HepG2 (cell line): ENCODE measurements at regions not wholly inside any gene's neighbourhood (a gene's known extent, or its start where the extent isn't known, plus 50 kb on each side); places are given as distances from the start of the nearest gene placed in this dataset.
"Not testable (repeated sequence)": the region's sequence is repeated elsewhere in the genome, so short reads cannot be mapped to it uniquely, and the experiment has no call there.

Experiments used
- ATAC-seq: fragments of 200-7000 bp; cut with Tn5 transposase; 3 replicates; pipeline ENCODE4 v1.9.1; 2020; ENCODE audit warnings: mild to moderate bottlenecking, moderate library complexity
- BruUV-seq: library from RNA; stranded (reverse); fragments of 400-500 nt; replicated peaks from 2 replicates; lab custom pipeline; 2021; lab: Mats Ljungman, UMichigan
- CTCF ChIA-PET: fragments of 300-600 bp; formaldehyde crosslinking; extraction: SDS; loops from one replicate; lab custom pipeline; 2021; ENCODE audit warnings: low total read pairs, inconsistent platforms, low intra/inter-chr PET ratio; lab: Yijun Ruan, JAX
- POLR2A ChIA-PET: fragments of 350-600 bp; sonication (Branson Sonifier 250); formaldehyde crosslinking; loops from one replicate; lab custom pipeline; 2020; ENCODE audit warnings: antibody characterized with exemption, inconsistent platforms; lab: Yijun Ruan, JAX
- DNase-seq: peaks from one replicate; pipeline ENCODE4 v3.0.0-alpha.2; 2015; ENCODE audit warnings: low spot score
- FAIRE-seq: peaks from 3 replicates; lab custom pipeline; 2011; peaks lifted over from hg19 to GRCh38; lab: Jason Lieb, UNC
- H2AFZ ChIP-seq: one replicate; pipeline ENCODE4 v1.6.1; 2011; ENCODE audit warnings: low read length, inconsistent platforms
- H3K27ac ChIP-seq: fragments of 300-600 bp; 3 replicates; pipeline ENCODE4 v1.8.0; 2011; ENCODE audit warnings: mixed run types, mild to moderate bottlenecking, mixed read lengths, low read length, inconsistent platforms; ENCODE audit not compliant: insufficient read depth; ENCODE audit errors: extremely low read length
- H3K27me3 ChIP-seq, 2 experiments: fragments of 200-600 bp in 1 of 2; 2 replicates in 1 of 2; 3 replicates in 1 of 2; pipeline versions ENCODE4 v1.6.0 to v1.8.0; 2011; ENCODE audit warnings: low read length in 2 of 2, mild to moderate bottlenecking in 2 of 2, moderate library complexity in 2 of 2, inconsistent platforms in 1 of 2; ENCODE audit not compliant: insufficient read depth in 2 of 2, control insufficient read depth in 1 of 2
- H3K36me3 ChIP-seq, 2 experiments: fragments of 200-600 bp in 1 of 2; replicated peaks in 1 of 2; 2 replicates in 1 of 2; 3 replicates in 1 of 2; pipeline versions ENCODE4 v1.5.1 to v1.8.0; 2011; ENCODE audit warnings: low read length in 2 of 2, inconsistent platforms in 1 of 2; ENCODE audit not compliant: insufficient read depth in 2 of 2, control insufficient read depth in 1 of 2
- H3K4me1 ChIP-seq: 2 replicates; pipeline ENCODE4 v1.5.1; 2012; ENCODE audit warnings: low read length, inconsistent platforms; ENCODE audit not compliant: insufficient read depth
- H3K4me2 ChIP-seq: 2 replicates; pipeline ENCODE4 v1.6.0; 2011; ENCODE audit warnings: low read depth, low read length, inconsistent platforms
- H3K4me3 ChIP-seq, 3 experiments: fragments of 200-600 bp in 1 of 3; sonication (generic), shearing (Covaris generic) in 1 of 3; replicated peaks in 1 of 3; 2 replicates each; pipeline ENCODE4 v1.5.1; 2011 to 2016; ENCODE audit warnings: low read length in 3 of 3, inconsistent platforms in 2 of 3, low read depth in 2 of 3, mild to moderate bottlenecking in 2 of 3, control low read depth in 1 of 3, mixed read lengths in 1 of 3; ENCODE audit not compliant: insufficient read depth in 1 of 3
- H3K79me2 ChIP-seq: one replicate; pipeline ENCODE4 v1.6.1; 2011; ENCODE audit warnings: low read length, inconsistent platforms; ENCODE audit not compliant: insufficient read depth
- H3K9ac ChIP-seq: 2 replicates; pipeline ENCODE4 v1.6.0; 2011; ENCODE audit warnings: mild to moderate bottlenecking, low read depth, low read length, inconsistent platforms; ENCODE audit not compliant: insufficient read depth
- H3K9me3 ChIP-seq: 2 replicates; pipeline ENCODE4 v1.5.1; 2012; ENCODE audit warnings: mild to moderate bottlenecking, low read length
- H4K20me1 ChIP-seq: 2 replicates; pipeline ENCODE4 v1.6.0; 2011; ENCODE audit warnings: inconsistent platforms, mild to moderate bottlenecking, low read length, moderate library complexity; ENCODE audit not compliant: insufficient read depth
- ATF7 ChIP-seq, 2 experiments: fragments of 450-650 bp in 1 of 2; sonication (generic) in 1 of 2; formaldehyde crosslinking in 1 of 2; IDR thresholded peaks; 2 replicates each; pipeline versions ENCODE4 v1.4.0 to v1.6.1; 2016 to 2020; ENCODE audit warnings: antibody characterized with exemption in 1 of 2, mild to moderate bottlenecking in 1 of 2, missing genetic modification reagents in 1 of 2
- CREB1 ChIP-seq, 2 experiments: fragments of 450-650 bp in 1 of 2; IDR thresholded peaks; 2 replicates each; pipeline ENCODE4 v1.6.1; 2016 to 2017; ENCODE audit warnings: control low read depth in 1 of 2, mild to moderate bottlenecking in 1 of 2, missing compliant biosample characterization in 1 of 2, missing genetic modification characterization in 1 of 2
- EP300 ChIP-seq, 3 experiments: sonication (generic) in 1 of 3; formaldehyde crosslinking in 1 of 3; IDR thresholded peaks; 2 replicates each; pipeline versions ENCODE4 v1.5.1 to v1.6.1; 2011 to 2020; ENCODE audit warnings: low read depth in 2 of 3, low read length in 2 of 3, borderline replicate concordance in 1 of 3, improper control_type of control experiment in 1 of 3, mild to moderate bottlenecking in 1 of 3, missing genetic modification reagents in 1 of 3, moderate library complexity in 1 of 3
- FOXA1 ChIP-seq, 2 experiments: fragments of 450-650 bp in 1 of 2; sonication (generic) in 1 of 2; formaldehyde crosslinking in 1 of 2; IDR thresholded peaks; 2 replicates each; pipeline versions ENCODE4 v1.4.0 to v1.6.1; 2016 to 2020; ENCODE audit warnings: missing genetic modification reagents in 1 of 2
- FOXA3 ChIP-seq: IDR thresholded peaks from 2 replicates; pipeline ENCODE4 v1.6.1; 2016; ENCODE audit warnings: missing genetic modification reagents, missing compliant biosample characterization
- PAWR ChIP-seq: sonication (generic); formaldehyde crosslinking; IDR thresholded peaks from 2 replicates; pipeline ENCODE4 v1.4.0; 2020; ENCODE audit warnings: missing genetic modification reagents, mild to moderate bottlenecking, borderline replicate concordance
- ZNF18 ChIP-seq: sonication (generic); formaldehyde crosslinking; IDR thresholded peaks from 2 replicates; pipeline ENCODE4 v1.8.0; 2022; ENCODE audit warnings: mild to moderate bottlenecking, missing genetic modification reagents; ENCODE audit not compliant: insufficient replicate concordance
- ZNF609 ChIP-seq: sonication (generic); formaldehyde crosslinking; IDR thresholded peaks from 2 replicates; pipeline ENCODE4 v1.4.0; 2020; ENCODE audit warnings: mild to moderate bottlenecking, missing genetic modification reagents, borderline replicate concordance
- WGBS: methylation state at CpG from one replicate; pipeline ENCODE4 v1.1.6; 2017; ENCODE audit warnings: low lambda C conversion rate; 5-methylcytosine and 5-hydroxymethylcytosine counted together
- in situ Hi-C: cut with HindIII; loops from 2 replicates; pipeline ENCODE4 v1.10.0; 2017; ENCODE audit warnings: low pct_unique_long_range_greater_than_20kb; ENCODE audit not compliant: extremely low pct_ligation_motif_present
- intact Hi-C: fragments of 100-400 bp; cut with micrococcal nuclease; formaldehyde crosslinking; loops from one replicate; pipeline ENCODE4 v1.10.0; 2022; ENCODE audit not compliant: unreplicated experiment

- TF ChIP-seq FOXA3 (CRISPR knock-in tag), result peak; percentile 87
- peak in 1 of 2 experiments; percentile 27; a peak in 1 of 4 replicates for TF ChIP-seq EP300 (IDR thresholded peaks at IDR 0.05; ENCODE audit: low read depth in 2 of 2, low read length in 2 of 2)
- not testable (repeated sequence) for TF ChIP-seq EP300 (CRISPR knock-in tag; IDR thresholded peaks at IDR 0.05; ENCODE audit: borderline replicate concordance)
- peak; percentile 51; the same call in 1 of the 2 replicates for TF ChIP-seq FOXA1 (IDR thresholded peaks at IDR 0.05)
- TF ChIP-seq FOXA1 (CRISPR knock-in tag; IDR thresholded peaks at IDR 0.05), result peak; percentile 76
- peak; percentile 59 for TF ChIP-seq ZNF609
Measured at GRCh38 chr5:15356308-15357091, 143.5 kb upstream of the FBXL7 start (continued).

- Histone ChIP-seq H3K9me3 (peaks cover 8% of the 10 kb centered on the region; the same call in 1 of the 2 replicates), H3K27ac (no peak overlapping the region), H3K4me2 (no peak overlapping the region), H3K4me1 (no peaks in the 10 kb centered on the region), H3K9ac (no peak overlapping the region), H3K27me3 (no peaks in the 10 kb centered on the region), H3K4me3 (no peak overlapping the region), H2AFZ (no peak overlapping the region), H4K20me1 (no peaks in the 10 kb centered on the region), H3K79me2 (no peaks in the 10 kb centered on the region), H3K36me3 (no peaks in the 10 kb centered on the region)
- in situ Hi-C loops (no loop called here), intact Hi-C loops (no loop called here)
- WGBS, result 2% methylated on average over 6 of the region's 6 CpGs
- POLR2A ChIA-PET, result no interaction called here
- DNase-seq (no peak), FAIRE-seq (no peak), ATAC-seq (no peak)
- CTCF ChIA-PET, result no interaction called here
- BruUV-seq, result no TSS peak
- peak; percentile 76 for TF ChIP-seq CREB1 (IDR thresholded peaks at IDR 0.05)
- no peak for TF ChIP-seq CREB1 (CRISPR knock-in tag; IDR thresholded peaks at IDR 0.05)
- no peak for TF ChIP-seq PAWR (CRISPR knock-in tag)
- TF ChIP-seq ATF7 (IDR thresholded peaks at IDR 0.05), result peak; percentile 88
- TF ChIP-seq ATF7 (CRISPR knock-in tag; IDR thresholded peaks at IDR 0.05), result no peak
- no peak for TF ChIP-seq ZNF18 (CRISPR knock-in tag)
Measured at GRCh38 chr5:15354021-15354420, 146.0 kb upstream of the FBXL7 start.
